Ishikawa (cell line): ENCODE measurements at regions not wholly inside any gene's neighbourhood (a gene's known extent, or its start where the extent isn't known, plus 50 kb on each side); places are given as distances from the start of the nearest gene placed in this dataset.

Source experiments
- CEBPB ChIP-seq: IDR thresholded peaks from 2 replicates; pipeline ENCODE4 v1.6.1; 2012
- CREB1 ChIP-seq: IDR thresholded peaks from 2 replicates; pipeline ENCODE4 v1.6.1; 2012; ENCODE audit warnings: low read depth
- EGR1 ChIP-seq: IDR thresholded peaks from 2 replicates; pipeline ENCODE4 v1.6.1; 2012
- EP300 ChIP-seq: IDR thresholded peaks from 2 replicates; pipeline ENCODE4 v1.6.1; 2012; ENCODE audit warnings: borderline replicate concordance
- FOXM1 ChIP-seq: IDR thresholded peaks from 2 replicates; pipeline ENCODE4 v1.6.1; 2012; ENCODE audit warnings: low read depth, borderline replicate concordance
- MAX ChIP-seq: IDR thresholded peaks from 2 replicates; pipeline ENCODE4 v1.6.1; 2012
- NFIC ChIP-seq: IDR thresholded peaks from 2 replicates; pipeline ENCODE4 v1.6.1; 2012
- RAD21 ChIP-seq: IDR thresholded peaks from 2 replicates; pipeline ENCODE4 v1.6.1; 2012; ENCODE audit warnings: low read depth
- REST ChIP-seq: IDR thresholded peaks from 2 replicates; pipeline ENCODE4 v1.6.1; 2012; ENCODE audit warnings: low read depth, mild to moderate bottlenecking
- TAF1 ChIP-seq: IDR thresholded peaks from 2 replicates; pipeline ENCODE4 v1.6.1; 2012; ENCODE audit warnings: low read depth, mild to moderate bottlenecking
- TCF12 ChIP-seq: IDR thresholded peaks from 2 replicates; pipeline ENCODE4 v1.6.1; 2012; ENCODE audit warnings: low read depth
- TEAD4 ChIP-seq: IDR thresholded peaks from 2 replicates; pipeline ENCODE4 v1.6.1; 2012
- USF1 ChIP-seq: IDR thresholded peaks from 2 replicates; pipeline ENCODE4 v1.6.1; 2012
- YY1 ChIP-seq: IDR thresholded peaks from 2 replicates; pipeline ENCODE4 v1.6.1; 2012; ENCODE audit warnings: low read depth
- ZBTB7A ChIP-seq: IDR thresholded peaks from 2 replicates; pipeline ENCODE4 v1.6.1; 2012; ENCODE audit warnings: low read depth

- TF ChIP-seq NFIC (no peak), MAX (no peak), TCF12 (no peak), TEAD4 (no peak), EGR1 (no peak), CREB1 (no peak), TAF1 (no peak), ZBTB7A (no peak), EP300 (no peak), YY1 (no peak), RAD21 (no peak), USF1 (no peak), CEBPB (no peak), REST (no peak), FOXM1 (no peak)
Observed at GRCh38 chrX:69016293-69016941, 148.8 kb downstream of the PJA1 start.

GRCh38 chrX:69015564-69016292 lies 149.5 kb downstream of the PJA1 start:
- TF ChIP-seq YY1, result no peak
- no peak for TF ChIP-seq CREB1
- no peak for TF ChIP-seq ZBTB7A
- no peak for TF ChIP-seq REST
- no peak for TF ChIP-seq CEBPB
- TF ChIP-seq EGR1, result no peak
- TF ChIP-seq FOXM1, result no peak
- TF ChIP-seq RAD21, result no peak
- no peak for TF ChIP-seq EP300
- no peak for TF ChIP-seq TEAD4
- no peak for TF ChIP-seq USF1
- no peak for TF ChIP-seq TCF12
- no peak for TF ChIP-seq TAF1
- no peak for TF ChIP-seq NFIC
- no peak for TF ChIP-seq MAX

GRCh38 chrX:69015156-69015555 lies 150.1 kb downstream of the PJA1 start:
- TF ChIP-seq ZBTB7A, result no peak

GRCh38 chrX:69014200-69014599 lies 151.1 kb downstream of the PJA1 start:
- no peak for TF ChIP-seq CREB1
- TF ChIP-seq FOXM1, result no peak
- no peak for TF ChIP-seq NFIC
- TF ChIP-seq TEAD4, result no peak
- no peak for TF ChIP-seq YY1
- TF ChIP-seq EGR1, result no peak
- TF ChIP-seq USF1, result no peak
- TF ChIP-seq MAX, result no peak
- no peak for TF ChIP-seq TCF12
- no peak for TF ChIP-seq CEBPB
- TF ChIP-seq EP300, result no peak
- no peak for TF ChIP-seq ZBTB7A
- TF ChIP-seq REST, result no peak
- TF ChIP-seq TAF1, result no peak
- TF ChIP-seq RAD21, result no peak
